Activated T-cell treated with anti-CD3 and anti-CD28 coated beads for 1 hour (primary cell): ENCODE measurements at regions not wholly inside any gene's neighbourhood (a gene's known extent, or its start where the extent isn't known, plus 50 kb on each side); places are given as distances from the start of the nearest gene placed in this dataset.

ENCODE experiments used
- DNase-seq: peaks from one replicate; pipeline ENCODE4 v3.0.0-alpha.2; 2020; ENCODE audit warnings: low read depth

DNA sequence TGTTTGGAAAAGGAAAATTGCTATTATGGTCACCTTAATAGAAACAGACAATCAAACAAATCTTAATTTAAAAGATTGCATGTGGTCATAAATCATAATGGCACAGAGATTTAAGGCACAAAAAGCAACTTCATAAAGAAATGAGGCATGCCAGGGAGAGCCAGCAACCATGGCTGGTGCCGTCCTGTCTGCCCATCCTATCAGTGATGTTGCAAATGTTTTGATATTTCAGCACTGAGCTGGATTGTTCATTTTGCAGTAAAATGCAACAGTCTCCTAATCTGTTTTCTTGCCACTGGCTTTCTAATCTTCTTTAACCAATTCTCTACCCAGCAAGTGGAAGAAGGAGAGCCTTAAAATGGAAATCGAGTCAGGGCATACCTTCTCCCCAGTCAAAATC is 249.8 kb downstream of the SAMD5 start:
- DNase-seq, result no peak

GRCh38 chr6:147759093-147759492 is 250.6 kb downstream of the SAMD5 start:
- no peak for DNase-seq

DNA sequence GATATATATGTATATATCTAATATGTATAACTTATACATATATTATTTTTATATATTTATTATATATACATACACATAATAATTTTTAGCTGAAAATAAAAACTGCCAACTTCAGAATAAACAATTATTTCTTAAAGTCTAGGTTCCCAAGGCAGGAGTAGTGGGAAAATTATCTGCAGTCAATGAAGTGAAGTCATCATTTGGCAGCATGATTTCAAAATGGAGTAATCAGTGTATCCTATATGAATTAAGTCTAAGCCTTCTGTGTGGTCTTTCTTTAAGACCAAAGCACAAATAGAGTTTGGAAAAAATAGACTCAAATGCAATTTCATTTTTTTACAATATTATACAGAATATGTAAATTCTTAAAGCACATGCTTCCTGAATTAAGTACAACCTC is 251.0 kb downstream of the SAMD5 start:
- no peak for DNase-seq

- DNase-seq, result no peak
Observed at GRCh38 chr6:147765541-147765940, 257.1 kb downstream of the SAMD5 start.

- no peak for DNase-seq
Observed at GRCh38 chr6:147768969-147769368, 260.5 kb downstream of the SAMD5 start.

DNA sequence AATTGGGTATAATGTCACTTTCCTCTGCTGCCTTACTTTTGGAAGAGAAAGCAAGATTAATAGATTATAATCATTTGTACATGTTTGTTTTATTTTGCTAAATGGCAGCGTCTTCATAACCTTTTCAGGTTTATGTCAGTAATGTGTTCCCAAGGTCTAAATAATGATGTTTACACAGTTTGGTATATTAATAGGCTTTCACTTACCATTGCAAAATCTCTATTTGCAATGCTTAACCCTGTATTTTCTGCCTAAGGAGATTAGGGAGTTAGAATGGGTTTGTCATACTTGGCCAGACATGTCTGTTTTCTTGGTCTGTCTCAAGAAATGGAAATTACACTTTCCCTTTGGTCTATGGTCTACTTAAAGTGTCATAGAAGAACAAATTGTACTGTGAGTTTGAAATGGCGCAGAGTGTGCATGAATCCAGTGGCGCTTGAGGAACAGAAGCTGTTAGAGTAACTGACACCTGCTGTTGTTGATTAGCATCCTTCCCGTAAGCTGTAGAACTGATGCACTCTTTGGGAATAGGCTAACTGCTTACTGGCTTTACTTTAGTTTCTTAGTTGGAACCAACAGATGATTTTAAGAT is 261.1 kb downstream of the SAMD5 start:
- no peak for DNase-seq

DNA sequence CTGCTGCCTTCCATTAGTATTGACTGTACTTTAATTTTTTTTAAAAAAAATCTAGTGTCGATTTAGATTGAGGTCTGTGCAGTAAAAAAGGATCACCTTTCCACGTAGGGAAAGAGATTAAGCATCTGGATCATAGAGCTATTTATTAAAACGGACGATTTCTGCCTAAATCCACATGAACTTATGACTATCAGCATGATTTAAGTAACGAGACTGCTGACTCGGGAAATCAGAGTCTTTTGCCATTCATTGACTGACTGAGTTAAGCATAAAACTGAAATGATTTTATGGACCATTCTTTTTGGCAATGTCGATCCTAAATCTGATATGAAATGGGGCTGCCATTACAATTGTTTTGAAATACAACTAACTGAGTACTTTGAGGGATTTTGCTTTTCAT is 261.7 kb downstream of the SAMD5 start:
- no peak for DNase-seq

GRCh38 chr6:147772724-147773123 is 264.2 kb downstream of the SAMD5 start:
- DNase-seq, result no peak

DNA sequence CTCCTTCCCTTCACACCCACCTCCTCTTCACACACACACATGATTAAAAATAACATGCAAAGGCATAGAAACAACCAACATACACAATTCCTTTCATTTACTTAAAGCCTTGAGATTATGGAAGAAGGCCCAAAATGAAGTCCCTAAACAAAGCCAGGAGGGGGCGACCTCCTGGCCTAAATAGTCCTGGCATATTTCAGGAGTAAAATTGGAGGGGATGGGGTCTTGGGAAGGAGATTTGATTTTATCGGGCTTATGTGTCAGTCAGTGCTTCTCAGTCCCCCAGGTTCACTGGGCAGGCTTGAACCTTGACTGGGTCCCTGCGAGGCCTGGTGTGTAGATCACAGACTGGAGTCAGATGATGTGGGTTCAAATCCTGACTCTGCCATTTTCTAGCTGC is 266.4 kb downstream of the SAMD5 start:
- no peak for DNase-seq

DNA sequence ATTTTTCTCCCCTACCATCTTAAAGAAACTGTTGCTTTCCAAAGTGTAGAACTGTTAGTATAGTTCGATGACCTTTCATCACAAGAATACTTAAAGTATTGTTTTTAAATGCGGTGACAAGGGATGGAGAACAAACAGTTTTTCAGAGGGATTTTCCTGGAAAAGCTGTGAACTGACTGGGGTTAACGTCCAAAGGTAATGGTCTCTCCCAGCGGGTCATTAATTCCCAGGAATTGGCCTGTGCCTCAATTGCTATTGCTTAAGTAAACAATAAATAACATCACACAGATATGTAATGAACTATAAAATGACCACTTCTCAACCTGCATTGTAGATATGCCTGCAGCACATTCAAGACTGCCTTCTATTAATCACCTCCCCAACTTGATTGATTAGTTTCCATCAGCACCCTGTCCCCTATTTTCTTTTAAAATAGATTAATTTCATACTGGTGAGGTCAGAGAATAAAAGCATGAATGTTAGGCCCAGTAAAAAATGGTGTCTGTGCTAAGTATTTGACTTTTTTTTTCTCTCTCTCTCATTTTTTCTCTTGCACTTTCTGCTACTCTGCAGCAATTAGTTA is 268.2 kb downstream of the SAMD5 start:
- no peak for DNase-seq

DNA sequence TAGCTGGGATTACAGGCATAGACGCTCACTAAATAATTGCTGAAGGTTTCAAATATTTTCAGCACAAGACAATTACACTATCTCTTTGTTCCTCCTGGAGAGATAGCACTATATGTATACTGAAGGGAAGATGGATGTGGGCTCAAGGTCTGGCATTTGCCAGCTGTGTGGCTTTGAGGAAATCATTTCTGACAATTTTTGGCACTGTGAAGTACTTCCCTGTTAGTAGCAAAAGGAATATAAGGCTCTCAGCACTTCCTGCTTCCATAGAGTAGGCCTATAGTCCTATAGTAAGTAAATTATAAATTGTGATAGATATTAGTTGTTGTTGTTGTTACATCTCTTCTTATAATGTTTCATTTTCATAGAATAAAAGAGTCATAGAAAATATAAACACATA is 271.1 kb downstream of the SAMD5 start:
- DNase-seq, result no peak

DNA sequence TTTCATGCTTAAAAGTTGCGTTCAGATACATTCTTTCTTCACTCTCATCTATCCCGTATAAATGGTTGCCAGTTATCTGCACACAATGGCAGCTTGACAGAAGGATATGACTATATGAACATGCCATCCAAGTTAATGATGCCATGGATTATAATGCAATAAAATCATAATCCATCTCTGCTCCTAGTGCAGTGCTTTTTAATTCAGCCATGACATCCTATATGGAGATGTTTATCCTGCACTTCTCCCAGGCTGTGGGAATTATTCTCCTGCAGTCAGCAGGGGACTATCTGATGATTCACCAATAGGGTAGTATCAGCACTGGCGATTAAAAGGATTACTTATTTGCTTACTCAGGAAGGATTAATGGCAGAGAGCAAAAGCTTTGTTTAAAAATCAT is 273.8 kb downstream of the SAMD5 start:
- no peak for DNase-seq

DNA sequence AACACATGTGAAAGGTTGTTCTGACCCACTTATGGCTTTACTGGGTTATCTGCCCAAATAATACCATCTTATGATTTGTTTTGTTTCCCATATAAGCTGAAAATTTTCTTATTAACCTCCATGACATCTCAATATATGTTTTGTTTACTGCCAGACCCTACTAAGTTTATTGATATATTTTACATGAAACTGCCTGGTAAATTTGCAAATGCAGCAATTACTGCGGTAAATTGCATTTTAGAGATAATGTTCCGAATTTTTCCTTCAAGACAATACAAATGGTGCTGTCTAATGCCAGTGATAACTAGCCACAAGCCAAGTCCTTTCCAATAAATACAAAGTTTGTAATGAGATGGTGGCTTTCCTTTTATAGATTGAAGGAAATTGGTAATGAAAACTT is 275.9 kb downstream of the SAMD5 start:
- no peak for DNase-seq

DNA sequence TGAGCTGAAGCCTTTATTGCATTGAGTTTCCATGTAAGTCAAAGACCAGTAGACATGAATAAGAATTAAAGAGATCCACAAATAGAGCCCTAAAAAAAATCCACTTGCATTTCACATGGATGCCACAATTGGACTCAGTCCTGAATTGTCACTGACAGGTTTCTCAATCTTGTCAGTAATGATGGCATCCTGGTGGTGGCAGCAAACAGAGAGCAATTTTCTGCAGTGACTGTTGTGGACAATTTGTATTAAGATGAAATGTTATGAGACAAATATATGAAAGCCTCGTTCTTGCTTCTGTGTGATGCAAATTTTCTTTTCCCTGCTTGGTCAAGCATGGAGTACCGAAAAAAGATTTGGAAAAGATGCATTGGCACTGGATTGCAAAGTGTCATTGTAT is 278.9 kb downstream of the SAMD5 start:
- DNase-seq, result no peak

GRCh38 chr6:147789430-147789947 is 281.0 kb downstream of the SAMD5 start:
- no peak for DNase-seq

DNA sequence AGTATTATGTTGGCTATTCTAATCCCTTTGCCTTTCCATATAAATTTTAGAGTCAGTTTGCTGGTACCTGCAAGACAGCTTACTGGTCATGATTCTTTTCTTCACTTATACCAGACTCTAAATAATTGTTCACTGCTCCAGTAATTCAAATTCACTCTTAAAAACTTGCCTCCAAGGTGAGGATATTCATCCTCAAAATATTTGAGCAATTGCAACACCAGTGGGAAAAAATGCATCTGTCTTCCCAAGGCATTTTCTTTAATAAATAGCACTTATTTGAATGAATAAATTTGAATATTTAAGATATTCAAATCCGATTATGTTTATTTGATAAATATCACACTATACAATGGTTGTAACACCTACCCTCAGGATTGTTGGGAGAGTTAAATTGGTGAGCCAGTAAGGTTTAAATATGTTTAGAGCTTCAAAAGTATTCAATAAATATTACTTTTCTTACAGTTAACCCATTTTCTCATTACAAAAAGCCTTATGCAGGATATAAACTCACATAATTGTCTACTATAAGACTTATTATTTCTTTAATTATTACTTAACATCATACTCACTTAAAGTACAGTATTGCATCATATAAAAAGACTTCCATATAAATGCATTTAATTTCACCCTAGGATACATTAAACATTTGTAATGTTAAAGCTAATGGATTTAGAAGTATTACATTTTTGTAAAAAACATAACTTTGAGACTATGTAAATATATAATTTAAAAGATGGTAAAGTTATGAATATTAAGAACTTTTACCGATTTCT is 285.6 kb downstream of the SAMD5 start:
- no peak for DNase-seq

DNA sequence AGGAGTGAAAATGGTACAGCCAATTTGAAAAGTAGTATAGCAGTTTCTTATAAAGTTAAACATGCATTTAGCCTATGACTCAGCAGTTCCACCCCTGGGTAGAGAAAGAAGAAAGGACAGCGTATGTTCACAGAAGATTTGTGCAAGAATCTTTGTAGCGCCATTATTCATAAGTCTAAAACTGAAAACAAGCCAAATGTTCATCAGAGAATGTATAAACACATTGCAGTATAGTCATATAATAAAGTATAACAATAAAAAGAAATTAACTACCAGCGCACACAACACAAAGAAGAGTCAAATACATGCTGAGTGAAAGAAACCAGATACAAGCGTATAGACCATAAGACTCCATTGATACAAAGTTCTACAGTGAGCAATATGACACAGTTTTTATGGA is 294.0 kb downstream of the SAMD5 start:
- DNase-seq, result no peak

DNA sequence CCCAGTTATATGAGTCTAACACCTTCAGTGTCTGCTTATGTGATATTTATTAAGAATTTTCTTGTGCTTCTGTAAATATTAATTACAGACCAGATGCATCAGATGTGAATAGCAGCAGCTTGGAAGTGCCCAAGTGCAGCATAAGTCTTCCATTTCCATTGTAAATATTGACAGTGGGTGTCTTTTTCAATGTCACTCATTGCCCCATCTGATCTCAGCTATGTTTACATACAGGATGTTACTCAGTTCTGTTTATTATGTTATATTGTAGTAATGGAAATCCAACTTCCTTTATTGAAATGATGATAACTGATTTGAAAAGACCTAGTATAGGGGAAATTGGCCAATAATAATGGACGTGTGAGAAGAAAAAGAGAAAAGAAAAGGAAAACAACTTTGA is 296.7 kb downstream of the SAMD5 start:
- no peak for DNase-seq

- DNase-seq, result no peak
Observed at GRCh38 chr6:147806697-147807096, 298.2 kb downstream of the SAMD5 start.

DNA sequence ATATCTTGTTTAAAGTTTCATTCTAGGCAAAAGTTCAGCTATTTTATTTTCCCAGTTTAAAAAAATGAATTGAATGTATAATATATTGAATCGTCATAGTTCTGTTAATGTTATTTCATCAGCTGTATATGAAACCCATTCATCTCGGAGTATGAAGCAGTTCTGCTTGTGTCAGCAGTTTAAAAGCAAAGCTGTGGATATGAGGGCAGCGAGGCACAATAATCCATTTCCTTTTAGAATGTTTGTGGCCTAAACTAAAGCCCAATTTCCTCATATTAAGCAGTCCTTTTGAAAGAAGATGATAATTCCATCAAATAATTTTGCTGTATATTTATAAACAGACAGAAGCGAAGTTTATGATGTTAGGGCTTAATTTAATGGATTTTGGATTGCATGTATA is 300.1 kb downstream of the SAMD5 start:
- DNase-seq, result no peak

GRCh38 chr6:147811913-147812629 is 303.6 kb downstream of the SAMD5 start:
- DNase-seq, result no peak

DNA sequence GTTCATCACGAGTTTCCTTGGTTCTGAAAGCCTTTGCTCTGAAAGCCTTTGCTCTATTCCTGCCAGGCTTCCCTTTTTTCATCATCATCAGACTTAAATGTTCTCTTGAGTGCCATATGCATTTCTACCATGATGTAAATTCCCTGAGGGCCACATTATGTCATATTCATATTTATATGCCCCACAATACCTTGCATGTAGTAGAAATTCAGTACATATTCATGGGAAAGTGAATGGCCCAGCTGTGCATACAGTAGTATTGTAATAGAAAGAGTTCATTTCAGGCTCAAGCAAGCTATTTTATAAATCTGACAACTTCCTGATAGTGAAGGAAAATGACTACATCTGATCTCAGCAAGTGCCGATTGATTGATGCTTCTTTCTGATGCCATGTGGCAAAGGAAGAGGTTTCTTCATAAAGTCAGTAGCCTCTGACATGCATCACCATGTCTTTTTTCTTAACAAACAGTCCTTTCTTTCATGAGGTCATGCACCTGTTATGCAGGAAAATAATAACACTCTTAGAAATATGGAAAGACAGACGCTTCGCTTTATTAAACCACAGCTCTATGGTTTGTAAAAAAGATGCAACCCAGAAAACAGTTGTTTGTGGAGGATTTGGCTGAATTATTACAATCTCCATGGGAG is 308.7 kb downstream of the SAMD5 start:
- no peak for DNase-seq
